ENCODE measurements at regions not wholly inside any gene's neighbourhood (a gene's known extent, or its start where the extent isn't known, plus 50 kb on each side); places are given as distances from the start of the nearest gene placed in this dataset.

DNA sequence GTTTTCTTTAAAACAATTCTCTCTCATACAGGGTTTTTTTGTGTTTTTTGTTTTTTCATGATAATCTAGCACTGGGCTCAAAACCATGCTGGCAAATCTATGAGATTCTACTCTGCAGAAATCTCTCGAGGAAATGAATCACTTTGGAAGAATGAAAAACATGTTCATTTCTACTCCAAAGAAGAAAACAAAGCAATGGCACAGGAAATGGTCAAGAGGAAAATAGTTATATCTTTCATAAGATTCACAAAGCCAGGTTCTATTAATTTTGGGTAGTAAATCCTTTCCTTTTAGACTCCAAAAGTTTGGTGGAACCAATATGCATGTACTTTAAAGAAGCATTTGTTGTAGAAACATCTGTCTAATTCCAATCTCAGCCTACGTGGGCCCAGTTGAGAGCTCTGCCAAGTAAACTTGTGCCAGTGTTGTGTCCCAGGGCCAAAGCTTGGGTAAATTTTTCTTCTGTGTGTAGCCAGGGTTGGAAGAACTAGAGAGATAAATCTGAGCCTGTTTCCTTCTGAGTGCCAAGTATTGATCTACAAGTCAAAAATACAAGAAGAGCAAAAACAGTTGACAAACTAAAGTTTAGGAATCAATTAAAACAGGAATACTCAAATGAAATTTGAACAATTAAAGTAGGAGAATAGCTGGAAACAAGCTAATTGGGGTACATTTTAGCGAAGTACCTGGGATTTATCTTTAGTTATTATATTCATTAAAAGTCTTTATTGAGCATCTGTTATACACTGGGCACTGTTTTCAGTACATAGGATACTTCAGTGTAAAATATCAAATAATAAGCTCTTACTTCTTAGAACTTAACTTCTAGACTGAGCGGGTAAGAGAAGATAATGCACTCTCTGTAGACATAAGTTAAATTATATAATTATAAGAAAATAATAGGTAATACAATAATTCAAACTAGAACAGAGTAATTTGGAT is 657.5 kb upstream of the NECTIN3 start:
- TF ChIP-seq POLR2A (IDR thresholded peaks at IDR 0.05): no peak
- TF ChIP-seq, protein P1, sequence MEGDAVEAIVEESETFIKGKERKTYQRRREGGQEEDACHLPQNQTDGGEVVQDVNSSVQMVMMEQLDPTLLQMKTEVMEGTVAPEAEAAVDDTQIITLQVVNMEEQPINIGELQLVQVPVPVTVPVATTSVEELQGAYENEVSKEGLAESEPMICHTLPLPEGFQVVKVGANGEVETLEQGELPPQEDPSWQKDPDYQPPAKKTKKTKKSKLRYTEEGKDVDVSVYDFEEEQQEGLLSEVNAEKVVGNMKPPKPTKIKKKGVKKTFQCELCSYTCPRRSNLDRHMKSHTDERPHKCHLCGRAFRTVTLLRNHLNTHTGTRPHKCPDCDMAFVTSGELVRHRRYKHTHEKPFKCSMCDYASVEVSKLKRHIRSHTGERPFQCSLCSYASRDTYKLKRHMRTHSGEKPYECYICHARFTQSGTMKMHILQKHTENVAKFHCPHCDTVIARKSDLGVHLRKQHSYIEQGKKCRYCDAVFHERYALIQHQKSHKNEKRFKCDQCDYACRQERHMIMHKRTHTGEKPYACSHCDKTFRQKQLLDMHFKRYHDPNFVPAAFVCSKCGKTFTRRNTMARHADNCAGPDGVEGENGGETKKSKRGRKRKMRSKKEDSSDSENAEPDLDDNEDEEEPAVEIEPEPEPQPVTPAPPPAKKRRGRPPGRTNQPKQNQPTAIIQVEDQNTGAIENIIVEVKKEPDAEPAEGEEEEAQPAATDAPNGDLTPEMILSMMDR (IDR thresholded peaks at IDR 0.05): no peak

Data from uterus (tissue), 2 donors.